GM23338 (cell line): ENCODE measurements at regions not wholly inside any gene's neighbourhood (a gene's known extent, or its start where the extent isn't known, plus 50 kb on each side); places are given as distances from the start of the nearest gene placed in this dataset.

Experiments
- CTCF ChIP-seq, 2 experiments: fragments of 200-600 bp in 1 of 2; sonication (generic) in 1 of 2; conservative IDR thresholded peaks; 2 replicates each; pipeline versions ENCODE4 v1.5.1 to v1.6.1; 2016 to 2017; ENCODE audit warnings: antibody characterized with exemption in 2 of 2, low read depth in 2 of 2, mild to moderate bottlenecking in 2 of 2, moderate library complexity in 1 of 2
- POLR2AphosphoS5 ChIP-seq: IDR thresholded peaks from 2 replicates; pipeline ENCODE4 v1.6.1; 2016; ENCODE audit warnings: antibody characterized with exemption, low read depth
- ZNF114 ChIP-seq: fragments of 250-450 bp; sonication (Bioruptor Pico); IDR thresholded peaks from 2 replicates; pipeline ENCODE4 v1.5.0; 2020; ENCODE audit warnings: mild to moderate bottlenecking, moderate library complexity

- no peak for TF ChIP-seq ZNF114 (CRISPR knock-in tag)
- TF ChIP-seq POLR2AphosphoS5, result no peak
- TF ChIP-seq CTCF (conservative IDR thresholded peaks at IDR 0.05; ENCODE audit: low read depth in 2 of 2), result no peak
These were observed 79.9 kb upstream of the TAS2R1 start for GRCh38 chr5:9710069-9710468.
